ENCODE measurements at regions not wholly inside any gene's neighbourhood (a gene's known extent, or its start where the extent isn't known, plus 50 kb on each side); places are given as distances from the start of the nearest gene placed in this dataset.

DNA sequence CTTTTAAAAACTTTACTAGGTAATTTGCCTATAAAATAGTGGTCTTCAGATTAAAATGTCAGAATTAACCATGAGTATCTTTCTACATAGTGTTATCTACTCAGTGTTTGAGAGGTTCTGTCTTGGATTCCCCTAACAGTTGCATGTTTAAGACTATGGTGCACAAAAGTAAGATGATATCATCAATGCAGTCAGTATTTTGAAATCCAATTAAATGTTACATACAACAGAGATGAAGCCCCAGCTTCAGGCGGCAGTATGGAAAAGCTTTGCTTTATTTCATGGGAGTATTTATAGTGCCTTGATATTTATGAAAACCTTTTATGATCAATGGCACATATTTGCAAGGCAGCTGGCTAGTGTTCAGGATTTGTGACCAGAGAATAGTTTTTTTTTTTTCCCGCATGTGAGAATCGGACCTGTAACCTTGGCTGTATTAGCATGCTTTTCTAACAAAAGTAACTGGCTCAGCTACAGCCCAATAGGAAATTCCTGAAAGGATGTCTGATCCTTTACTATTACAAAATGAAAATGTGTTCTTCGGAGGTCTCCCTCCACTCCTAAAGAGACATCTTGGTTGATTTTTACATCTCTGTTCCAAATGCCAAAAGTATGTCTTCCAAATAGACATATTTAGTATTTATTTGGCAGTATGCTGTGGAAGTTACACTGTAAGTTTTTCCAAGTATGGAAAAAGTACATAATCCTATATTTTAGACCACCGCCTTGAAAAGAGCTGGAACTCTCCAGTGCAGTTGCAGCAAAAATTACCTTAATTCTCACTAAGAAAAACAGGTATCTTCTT lies 319.3 kb upstream of the UBE2E3 start:
- DNase-seq (ENCODE audit: low read depth in 3 of 3), result no peak

DNA sequence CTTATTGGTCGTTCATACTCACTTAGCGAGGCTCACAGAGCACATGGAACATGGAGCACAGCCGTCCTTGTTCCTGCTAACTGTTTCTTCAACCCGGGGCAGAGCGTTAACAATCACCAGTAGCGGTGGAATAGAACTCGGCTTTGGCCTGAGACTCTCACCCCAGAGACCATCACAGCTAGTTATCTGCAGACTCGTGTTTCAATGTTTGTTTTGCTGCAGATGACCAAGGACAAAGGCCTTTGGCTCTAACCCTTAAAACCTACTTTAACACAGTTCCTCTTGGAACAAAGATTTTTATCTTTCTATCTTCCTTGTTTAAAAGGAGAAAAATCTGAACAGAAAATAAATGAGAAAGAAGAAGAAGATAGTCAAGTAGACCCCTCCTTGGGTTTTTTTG lies 320.2 kb upstream of the UBE2E3 start:
- no peak for DNase-seq (ENCODE audit: low read depth in 3 of 3)

DNA sequence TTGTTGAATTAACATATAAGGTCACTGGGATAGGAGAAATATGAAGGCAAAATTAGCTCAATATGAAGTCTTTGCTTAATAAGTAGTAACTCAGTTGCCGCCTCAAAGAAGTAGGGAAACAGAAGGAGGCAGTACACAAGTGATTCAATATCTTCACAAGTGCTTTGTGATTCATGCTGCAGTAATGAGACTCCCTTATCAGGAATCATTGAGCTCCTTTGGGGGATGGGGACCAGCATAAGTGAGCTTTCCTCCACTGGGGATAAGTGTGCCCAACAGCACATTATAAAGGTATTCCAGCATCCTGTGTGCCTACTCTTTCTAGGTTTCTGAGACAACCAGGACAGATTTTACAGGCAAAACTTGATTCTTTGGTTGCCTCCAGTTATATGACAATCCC lies 323.4 kb upstream of the UBE2E3 start:
- no peak for DNase-seq (ENCODE audit: low read depth in 3 of 3)

DNA sequence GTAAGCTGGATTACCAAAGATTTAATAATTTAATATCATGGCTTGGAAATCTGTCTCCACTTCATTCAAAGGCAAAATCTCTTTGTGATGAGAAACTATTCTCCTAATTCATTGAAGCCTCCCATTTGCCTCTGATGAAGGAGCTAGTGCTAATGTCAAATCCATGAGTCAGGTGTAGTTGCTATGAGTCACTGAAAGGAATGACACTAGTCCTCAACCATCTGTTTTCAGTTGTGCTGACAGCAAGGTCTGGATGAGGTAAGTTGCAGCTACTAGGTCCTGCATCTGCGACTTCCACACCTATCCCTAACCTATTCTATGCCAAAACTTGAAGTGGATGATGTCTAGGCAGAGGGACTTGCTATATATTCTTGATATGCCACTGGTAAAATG lies 324.0 kb upstream of the UBE2E3 start:
- no peak for DNase-seq (ENCODE audit: low read depth in 3 of 3)

DNA sequence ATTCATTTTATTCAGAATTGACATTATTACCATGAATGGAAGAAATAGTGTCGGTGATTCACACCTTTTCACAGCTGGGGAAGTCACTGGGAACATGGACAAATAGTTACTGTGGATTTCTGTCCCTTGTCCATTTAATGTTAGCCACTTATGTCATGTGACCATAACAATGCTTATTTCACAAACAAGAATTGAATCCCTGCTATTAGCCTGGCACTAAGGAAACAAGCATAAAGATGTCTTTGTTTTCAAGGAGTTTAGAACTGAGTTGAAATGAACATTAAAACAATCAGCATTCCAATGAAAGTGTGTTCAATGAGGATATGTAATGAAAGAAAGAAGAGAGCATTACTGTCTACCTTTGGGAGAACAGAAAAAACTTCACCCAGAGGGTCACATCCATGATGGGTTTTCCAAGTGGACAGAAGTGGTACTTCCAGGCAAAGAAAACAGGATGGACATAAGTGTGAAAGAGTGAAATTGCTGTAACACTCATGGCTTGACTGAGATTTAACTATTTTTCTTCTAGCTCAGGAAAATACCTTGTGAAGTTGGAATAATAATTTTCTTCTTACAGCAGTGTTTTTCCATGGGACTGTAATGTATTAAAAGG lies 324.5 kb upstream of the UBE2E3 start:
- no peak for DNase-seq (ENCODE audit: low read depth in 3 of 3)

DNA sequence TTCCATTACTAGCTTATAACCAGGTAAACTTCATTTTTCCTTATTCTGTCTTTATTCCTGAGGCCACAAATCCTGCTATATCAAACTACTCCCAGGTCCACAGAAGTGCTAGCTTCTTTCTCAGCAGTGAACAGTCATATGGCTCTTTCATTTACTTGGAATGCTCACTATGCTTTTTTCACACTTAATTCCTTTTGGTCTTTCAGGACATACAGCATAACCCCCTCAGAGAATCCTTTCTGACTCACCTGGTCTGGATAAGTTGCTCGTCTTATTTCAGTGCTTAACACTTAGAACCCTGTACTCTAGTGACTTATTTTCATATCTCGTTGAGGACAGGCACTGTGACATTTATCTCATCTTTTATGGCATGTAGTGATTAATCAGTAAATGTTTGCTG lies 325.0 kb upstream of the UBE2E3 start:
- no peak for DNase-seq (ENCODE audit: low read depth in 3 of 3)

DNA sequence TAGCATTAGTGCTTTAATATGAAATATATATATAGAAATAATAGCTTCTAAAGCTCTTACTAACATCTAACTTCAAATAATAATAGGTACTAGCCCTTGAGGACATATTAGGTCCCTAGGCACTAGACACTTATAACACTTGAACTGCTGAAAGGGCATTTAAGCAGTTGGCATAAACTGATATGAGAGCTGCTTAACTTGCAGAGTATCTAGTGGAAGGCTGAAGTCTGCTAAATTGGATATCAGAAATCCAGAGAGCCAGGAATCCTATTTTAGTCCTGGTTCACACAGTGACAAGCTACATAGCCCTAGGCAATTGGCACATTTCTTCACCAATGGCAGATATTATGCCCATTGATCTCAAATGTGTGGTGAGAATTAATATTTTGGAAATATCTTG lies 326.9 kb upstream of the UBE2E3 start:
- DNase-seq (ENCODE audit: low read depth in 3 of 3), result no peak

DNA sequence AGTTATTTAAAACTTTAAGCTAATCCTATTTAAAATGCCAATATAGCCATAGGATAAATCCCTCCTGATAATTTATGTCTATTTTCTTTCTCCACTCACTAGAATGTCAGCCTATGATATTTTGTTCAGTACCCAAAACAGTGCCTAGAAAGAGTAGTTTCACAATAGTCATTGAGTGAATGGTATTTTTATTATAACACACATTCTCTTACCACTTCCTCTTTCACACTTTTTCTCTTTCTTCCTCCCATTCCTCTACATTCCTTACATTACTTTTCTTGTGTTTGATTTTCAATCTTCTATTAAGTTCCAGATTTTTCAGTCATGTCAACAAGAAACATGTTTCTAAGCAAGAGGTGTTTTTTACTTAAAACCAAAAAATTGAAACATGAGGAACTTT lies 327.6 kb upstream of the UBE2E3 start:
- no peak for DNase-seq (ENCODE audit: low read depth in 3 of 3)

DNA sequence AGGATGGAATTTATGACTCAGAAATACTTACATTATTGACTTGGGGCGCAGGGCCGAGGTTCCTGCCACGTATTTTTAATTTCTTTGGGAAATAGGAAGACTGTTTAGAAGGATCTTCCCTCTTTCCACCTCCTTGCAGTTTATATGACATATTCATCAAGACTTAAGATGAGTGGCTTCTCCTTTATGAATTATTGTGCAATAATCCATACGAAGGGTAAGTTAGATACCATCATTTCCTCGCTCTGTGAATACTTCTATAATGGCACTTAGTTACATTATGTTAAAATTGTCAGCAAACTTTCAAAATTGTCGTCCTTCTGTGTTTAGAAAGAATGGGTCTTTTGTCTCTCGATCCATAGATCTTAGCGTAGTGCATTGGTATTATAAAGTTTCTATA lies 328.8 kb upstream of the UBE2E3 start:
- DNase-seq (ENCODE audit: low read depth in 3 of 3), result no peak

DNA sequence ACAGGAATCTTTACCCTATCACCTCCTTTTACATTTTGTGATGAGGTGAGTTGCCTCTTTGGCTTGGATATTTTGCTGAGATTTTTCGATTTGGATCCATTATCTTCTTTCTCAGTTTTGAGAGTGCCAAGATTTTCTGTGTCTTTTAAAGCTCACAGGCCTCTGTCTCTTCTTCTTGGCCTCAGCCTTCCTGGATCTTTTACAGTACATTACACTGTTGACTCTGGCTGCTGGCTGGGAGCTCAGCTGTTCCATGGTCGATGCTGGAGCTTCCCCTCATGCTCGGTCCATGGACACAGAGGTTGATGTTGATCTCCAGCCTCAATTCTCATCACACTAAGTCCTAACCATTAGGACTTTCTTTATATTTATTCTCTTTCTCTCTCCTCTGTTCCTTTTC lies 332.8 kb upstream of the UBE2E3 start:
- no peak for DNase-seq (ENCODE audit: low read depth in 3 of 3)

DNA sequence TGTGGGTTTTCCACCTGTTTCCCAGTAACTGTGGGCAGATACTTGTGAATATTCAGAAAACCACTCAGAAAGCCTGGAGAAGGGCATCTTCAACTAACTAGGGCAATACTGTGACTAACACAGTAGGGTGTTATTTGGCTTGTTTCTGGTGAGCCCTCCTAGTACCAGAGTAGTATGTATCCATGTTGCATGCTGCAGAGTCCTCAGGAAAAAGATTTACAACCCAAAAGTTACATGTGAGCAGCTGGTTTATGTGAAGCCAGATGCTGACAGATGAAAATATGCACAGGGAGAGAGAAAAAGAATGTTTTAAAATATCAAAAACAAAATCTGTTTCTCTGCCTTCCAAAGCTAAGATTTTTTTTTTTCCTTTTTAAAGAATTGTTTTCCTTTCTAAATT lies 333.2 kb upstream of the UBE2E3 start:
- no peak for DNase-seq (ENCODE audit: low read depth in 3 of 3)

DNA sequence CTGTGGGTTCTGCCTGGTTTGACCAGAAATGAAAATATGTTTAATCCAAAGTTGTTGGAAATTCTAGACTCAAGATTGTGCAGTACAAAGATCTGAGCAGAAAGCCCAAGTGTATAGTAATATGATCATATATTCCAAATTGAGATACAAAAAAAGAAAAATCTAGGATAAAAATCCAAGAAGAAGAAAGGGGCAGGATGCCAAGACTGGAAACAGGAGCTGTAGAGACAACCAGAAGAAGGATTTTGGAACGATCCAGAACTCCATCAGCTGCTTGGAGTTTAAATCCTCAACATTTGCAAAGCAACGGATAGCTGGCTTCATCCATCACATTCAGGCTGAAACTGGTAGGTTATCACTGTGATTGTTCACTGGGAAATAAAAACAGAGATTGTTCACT lies 333.6 kb upstream of the UBE2E3 start:
- no peak for DNase-seq (ENCODE audit: low read depth in 3 of 3)

DNA sequence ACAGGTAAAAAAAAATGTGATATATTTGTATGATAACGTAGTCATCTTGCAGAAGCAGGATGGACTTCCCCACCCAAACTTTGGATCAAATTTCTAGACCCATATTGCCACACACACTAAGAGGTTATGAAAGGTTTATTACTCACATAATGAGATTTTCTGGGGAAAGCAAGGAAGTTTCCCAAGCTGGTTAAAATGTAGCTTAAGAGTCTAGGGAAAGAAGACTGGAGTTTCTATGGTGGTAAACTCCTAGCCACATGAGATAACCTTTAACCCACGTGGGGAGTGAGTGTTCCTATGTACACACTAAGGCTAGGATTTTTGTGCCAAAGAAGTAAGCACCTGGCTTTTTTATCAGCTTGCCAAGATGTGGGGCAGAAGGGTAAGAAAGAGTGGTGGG lies 335.7 kb upstream of the UBE2E3 start:
- no peak for DNase-seq (ENCODE audit: low read depth in 3 of 3)

DNA sequence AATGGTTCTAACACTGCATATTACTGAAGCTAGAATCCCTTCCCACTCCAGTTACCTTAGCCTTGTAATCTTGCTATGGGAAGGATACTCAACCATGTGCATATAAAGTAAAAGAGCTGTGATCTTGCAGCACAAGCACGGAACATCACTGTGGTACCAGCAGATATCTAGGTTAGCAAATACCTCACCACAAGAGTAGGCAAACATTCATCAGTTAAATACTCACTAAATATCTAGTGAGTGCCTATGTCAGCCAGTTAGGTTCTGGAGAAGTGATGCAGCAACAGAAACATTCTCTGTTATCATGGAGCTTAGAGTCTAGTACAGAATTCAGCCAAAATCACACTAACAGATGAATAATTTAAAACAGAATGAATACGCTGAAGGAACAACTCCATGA lies 349.6 kb upstream of the UBE2E3 start:
- no peak for DNase-seq (ENCODE audit: low read depth in 3 of 3)

DNA sequence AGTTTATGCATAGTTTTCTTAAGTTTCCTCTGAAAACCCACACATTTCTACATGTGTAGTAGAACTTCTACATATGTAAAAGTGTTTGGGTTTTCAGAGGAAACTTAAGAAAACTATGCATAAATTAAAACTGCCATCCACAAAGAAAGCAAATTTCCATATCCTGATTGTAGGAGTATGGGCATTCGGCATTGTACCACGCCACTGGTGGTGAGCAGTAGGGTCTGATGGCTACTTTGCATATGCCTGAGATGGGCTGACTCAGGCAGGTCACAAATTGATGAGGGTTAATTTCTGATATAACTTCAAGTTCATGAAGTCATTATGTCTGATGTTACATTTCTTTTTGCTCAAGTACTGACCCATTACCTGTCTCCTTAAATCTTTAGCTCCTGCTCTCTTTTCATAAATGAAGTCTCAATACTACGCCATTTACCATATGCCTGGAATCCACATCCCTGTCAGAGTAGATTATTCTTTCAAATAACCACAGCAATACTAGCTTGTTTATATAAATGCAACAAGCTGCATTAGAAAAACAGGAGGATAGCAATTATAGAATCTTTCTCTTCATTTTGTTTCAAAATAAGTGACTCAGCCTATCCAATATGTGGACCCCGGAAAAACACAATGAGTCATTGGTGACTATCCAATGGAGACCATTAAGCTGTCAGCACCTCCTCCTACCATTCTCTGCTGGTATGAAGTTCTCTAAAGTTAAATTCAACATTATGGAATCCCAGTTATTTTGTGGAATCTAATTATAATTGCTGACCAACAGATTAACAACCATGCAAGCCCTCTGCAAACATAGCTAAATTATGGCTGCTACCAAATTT lies 355.2 kb upstream of the UBE2E3 start:
- DNase-seq (ENCODE audit: low read depth in 3 of 3), result no peak

DNA sequence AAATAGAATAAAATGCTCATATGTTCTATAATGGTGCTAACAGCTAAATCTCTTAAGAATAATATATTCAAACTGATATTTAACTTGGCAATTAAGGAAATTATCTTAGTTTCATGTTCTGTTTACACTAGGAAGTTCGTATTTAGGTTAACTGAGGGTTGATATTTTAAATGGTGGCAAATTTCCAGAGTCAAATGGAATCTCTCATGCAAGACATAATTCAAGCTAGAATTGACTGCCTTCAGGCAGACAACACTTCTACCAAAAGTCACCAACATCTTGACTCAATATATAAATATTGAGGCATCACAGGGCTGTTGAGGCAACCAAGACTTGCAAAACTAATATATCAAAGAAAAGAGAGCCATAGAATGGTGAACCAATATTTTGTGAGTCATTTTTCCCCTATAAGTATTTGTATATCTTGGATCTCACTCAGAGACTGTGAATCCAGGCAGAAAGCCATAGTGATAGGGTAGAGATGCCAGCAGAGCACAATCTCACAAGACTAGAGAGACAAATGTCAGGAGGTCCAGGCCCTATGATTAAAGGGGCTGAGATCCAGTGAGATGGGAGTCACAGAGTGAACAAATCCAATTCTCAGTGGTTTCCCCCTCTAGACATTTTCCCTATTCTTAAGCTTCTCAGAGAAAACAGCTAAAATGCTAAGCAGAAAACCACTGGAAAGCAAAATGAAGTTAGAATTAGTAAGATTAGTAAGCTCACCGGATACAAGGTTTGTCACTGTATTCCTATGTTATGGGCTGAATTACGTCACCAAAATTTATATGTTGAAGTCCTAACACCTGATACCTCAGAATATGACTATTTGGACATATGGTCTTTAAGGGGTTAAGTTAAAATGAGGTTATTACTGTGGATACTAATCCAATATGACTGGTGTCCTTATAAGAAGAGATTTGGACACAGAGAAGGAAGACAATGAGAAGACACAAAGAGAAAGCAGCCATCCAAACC lies 358.2 kb upstream of the UBE2E3 start:
- DNase-seq (ENCODE audit: low read depth in 3 of 3), result no peak

DNA sequence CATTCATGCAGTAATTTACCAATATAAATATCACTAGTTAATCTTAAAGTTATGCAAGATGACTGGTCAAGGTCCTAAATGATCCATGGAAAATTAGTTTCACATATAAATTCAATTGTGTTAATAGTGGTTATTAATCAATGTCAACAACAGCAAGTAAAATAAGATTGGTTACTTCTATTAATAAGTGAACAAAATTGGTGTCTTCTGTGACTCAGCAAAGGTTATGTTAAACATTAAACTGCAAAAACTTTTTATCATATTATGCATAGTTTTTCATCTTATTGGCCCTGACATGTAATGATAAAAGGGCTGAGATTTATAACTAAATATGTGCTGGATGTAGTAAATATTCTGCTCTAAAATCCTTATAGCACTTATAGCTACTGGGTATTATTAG lies 359.0 kb upstream of the UBE2E3 start:
- DNase-seq (ENCODE audit: low read depth in 3 of 3), result no peak

DNA sequence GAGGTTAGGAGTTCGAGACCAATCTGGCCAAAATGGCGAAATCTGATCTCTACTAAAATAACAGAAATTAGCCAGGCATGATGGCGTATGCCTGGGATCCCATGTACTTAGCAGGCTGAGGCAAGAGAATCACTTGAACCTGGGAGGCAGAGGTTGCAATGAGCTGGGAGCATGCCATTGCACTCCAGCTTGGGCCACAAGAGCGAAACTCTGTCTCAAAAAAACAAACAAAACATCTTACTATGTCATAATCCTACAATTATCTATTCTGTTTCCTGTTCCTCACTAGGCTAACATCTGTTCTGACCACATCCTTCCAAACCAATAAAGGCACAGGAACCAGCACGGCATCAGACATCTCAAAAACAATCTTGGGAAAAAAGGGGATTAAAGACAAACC lies 361.8 kb upstream of the UBE2E3 start:
- DNase-seq (ENCODE audit: low read depth in 3 of 3), result no peak

DNA sequence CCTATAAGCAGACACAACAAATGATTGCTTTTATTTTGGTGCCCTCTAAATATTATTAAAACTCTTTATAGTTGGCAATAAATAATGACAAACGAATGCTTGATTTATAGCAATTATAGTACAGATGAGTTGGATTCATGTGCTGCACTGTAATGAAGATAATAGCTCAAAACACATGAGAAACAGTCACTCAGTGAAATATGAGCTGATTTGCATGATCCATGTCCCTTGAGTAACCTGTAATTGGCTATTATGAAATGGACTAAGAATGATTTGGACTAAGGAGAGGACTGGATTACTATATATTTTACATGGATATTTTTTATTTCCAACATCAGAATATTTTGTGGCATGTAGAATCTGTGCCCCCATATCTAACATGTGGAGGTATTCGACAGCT lies 365.6 kb upstream of the UBE2E3 start:
- DNase-seq (ENCODE audit: low read depth in 3 of 3), result no peak

DNA sequence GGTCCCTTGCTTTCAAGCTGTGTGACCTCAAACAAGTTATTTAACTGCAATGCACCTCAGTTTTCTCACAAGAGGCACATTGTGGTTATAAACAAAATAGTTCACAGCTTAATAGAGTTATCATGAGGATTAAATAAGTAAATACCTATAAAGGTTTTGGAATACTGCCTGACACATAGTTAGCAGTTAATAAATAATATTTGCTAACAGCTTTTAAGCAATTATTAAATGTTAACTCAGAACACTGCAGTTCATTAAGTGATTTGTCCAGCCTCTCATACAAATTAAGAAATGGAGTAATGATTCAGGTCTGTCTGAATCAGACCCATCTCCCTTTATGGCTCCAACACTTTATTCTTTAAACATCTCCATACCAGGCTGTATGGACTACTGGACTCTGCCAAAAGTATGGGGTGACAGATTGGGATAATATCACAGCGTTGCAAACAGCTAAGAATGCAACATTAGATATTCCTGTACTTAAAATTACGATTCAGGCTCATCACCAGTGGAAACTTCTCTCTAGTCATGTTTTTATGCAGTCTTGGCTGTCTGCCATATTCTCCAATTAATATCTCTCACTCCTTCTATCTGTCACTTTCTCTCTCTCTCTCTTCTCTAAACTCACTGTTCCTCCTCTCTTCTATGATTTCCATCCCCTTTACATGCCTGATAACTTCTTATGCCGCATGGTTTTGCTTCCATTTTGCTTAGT lies 370.6 kb upstream of the UBE2E3 start:
- no peak for DNase-seq (ENCODE audit: low read depth in 3 of 3)

DNA sequence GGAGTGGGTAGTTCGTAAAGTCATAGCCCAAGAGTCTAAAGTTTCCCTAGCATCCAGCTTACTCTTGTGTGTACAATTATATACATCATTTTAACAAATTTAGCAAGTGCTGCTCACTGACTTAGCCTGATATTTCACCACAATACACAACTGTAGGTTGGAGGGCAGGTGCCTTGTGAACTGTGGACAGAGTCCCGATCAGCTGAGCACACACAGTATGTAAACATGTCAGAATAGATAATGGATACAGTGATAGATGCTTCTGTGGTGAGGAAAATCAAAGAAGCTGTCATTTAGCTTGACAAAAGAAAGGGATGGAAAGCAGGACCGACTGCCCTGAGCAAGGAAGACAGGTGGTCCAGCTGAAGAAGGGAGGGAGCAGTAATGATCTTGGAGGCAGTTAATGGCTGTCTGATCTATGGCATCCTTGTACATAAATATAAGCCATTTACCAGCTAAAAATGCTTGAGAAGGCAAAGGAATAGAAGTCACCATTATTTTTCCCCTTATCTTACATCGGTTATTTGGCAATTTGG lies 372.8 kb upstream of the UBE2E3 start:
- no peak for DNase-seq (ENCODE audit: low read depth in 3 of 3)

All from stimulated activated CD4-positive, alpha-beta T cell treated with anti-CD3 and anti-CD28 coated beads, TNF-alpha, amount 100 ng/mL, for 24 hours (primary cell).